GM23338 (cell line): ENCODE measurements at regions not wholly inside any gene's neighbourhood (a gene's known extent, or its start where the extent isn't known, plus 50 kb on each side); places are given as distances from the start of the nearest gene placed in this dataset.
A peak's percentile ranks its signal among the peaks of the same experiment; 100 is the strongest.

Experiments
- ATAC-seq: fragments of 200-7000 bp; cut with Tn5 transposase; 3 replicates; pipeline ENCODE4 v1.9.1; 2020
- DNase-seq: peaks from one replicate; pipeline ENCODE4 v3.0.0-alpha.2; 2015; ENCODE audit warnings: low spot score
- H2AFZ ChIP-seq: fragments of 200-600 bp; sonication (generic); 2 replicates; pipeline ENCODE4 v1.8.0; 2016; ENCODE audit warnings: antibody characterized with exemption, mild to moderate bottlenecking, moderate library complexity
- H3F3A ChIP-seq: fragments of 200-600 bp; sonication (generic); replicated peaks from 2 replicates; pipeline ENCODE4 v1.8.0; 2017; ENCODE audit warnings: antibody characterized with exemption, mixed run types, low read depth
- H3K27ac ChIP-seq: fragments of 200-600 bp; sonication (generic); 2 replicates; pipeline ENCODE4 v1.6.1; 2016; ENCODE audit warnings: low read depth
- H3K27me3 ChIP-seq: fragments of 200-600 bp; sonication (generic); 2 replicates; pipeline ENCODE4 v1.8.0; 2016; ENCODE audit warnings: mild to moderate bottlenecking, mixed run types, moderate library complexity; ENCODE audit not compliant: insufficient read depth
- H3K36me3 ChIP-seq: fragments of 200-600 bp; sonication (generic); 2 replicates; pipeline ENCODE4 v1.8.0; 2016; ENCODE audit warnings: mild to moderate bottlenecking; ENCODE audit not compliant: insufficient read depth
- H3K4me1 ChIP-seq: fragments of 200-600 bp; sonication (generic); 2 replicates; pipeline ENCODE4 v1.8.0; 2016; ENCODE audit warnings: mild to moderate bottlenecking, moderate library complexity; ENCODE audit not compliant: insufficient read depth
- H3K4me2 ChIP-seq: fragments of 200-600 bp; sonication (generic); 2 replicates; pipeline ENCODE4 v1.7.1; 2017; ENCODE audit warnings: mixed run types
- H3K4me3 ChIP-seq: fragments of 200-600 bp; sonication (generic); 2 replicates; pipeline ENCODE4 v1.6.1; 2016; ENCODE audit warnings: mixed run types
- H3K79me2 ChIP-seq: fragments of 200-600 bp; sonication (generic); replicated peaks from 2 replicates; pipeline ENCODE4 v1.8.0; 2017; ENCODE audit warnings: mild to moderate bottlenecking; ENCODE audit not compliant: insufficient read depth
- H3K9me2 ChIP-seq: fragments of 200-600 bp; sonication (generic); 2 replicates; pipeline ENCODE4 v1.8.0; 2017; ENCODE audit not compliant: insufficient read depth
- H4K20me1 ChIP-seq: fragments of 200-600 bp; sonication (generic); replicated peaks from 2 replicates; pipeline ENCODE4 v1.8.0; 2017; ENCODE audit warnings: mild to moderate bottlenecking; ENCODE audit not compliant: insufficient read depth
- H3K27ac Mint-ChIP-seq: 2 replicates; pipeline ENCODE4 v1.8.0; 2020; ENCODE audit warnings: inconsistent platforms, mild to moderate bottlenecking, moderate library complexity, mixed read lengths
- H3K27me3 Mint-ChIP-seq: 3 replicates; pipeline ENCODE4 v1.8.0; 2022; ENCODE audit warnings: low read depth, mild to moderate bottlenecking, moderate library complexity, mixed read lengths, inconsistent platforms; ENCODE audit not compliant: insufficient read depth, poor library complexity
- H3K36me3 Mint-ChIP-seq: 3 replicates; pipeline ENCODE4 v1.8.0; 2021; ENCODE audit warnings: low read depth, mild to moderate bottlenecking, inconsistent platforms, moderate library complexity, mixed read lengths
- H3K4me1 Mint-ChIP-seq: 3 replicates; pipeline ENCODE4 v1.8.0; 2020; ENCODE audit warnings: mild to moderate bottlenecking, inconsistent platforms, mixed read lengths
- H3K4me3 Mint-ChIP-seq: 3 replicates; pipeline ENCODE4 v1.8.0; 2021; ENCODE audit warnings: moderate library complexity, mild to moderate bottlenecking, inconsistent platforms, mixed read lengths
- H3K9me3 Mint-ChIP-seq: 3 replicates; pipeline ENCODE4 v1.8.0; 2020; ENCODE audit warnings: moderate library complexity, mild to moderate bottlenecking, inconsistent platforms, mixed read lengths
- CREB1 ChIP-seq: fragments of 250-450 bp; sonication (Bioruptor Pico); IDR thresholded peaks from 2 replicates; pipeline ENCODE4 v1.5.0; 2020; ENCODE audit warnings: low read depth, mild to moderate bottlenecking, moderate library complexity
- EZH2 ChIP-seq: fragments of 200-600 bp; sonication (generic); IDR thresholded peaks from one replicate; pipeline ENCODE4 v1.8.0; 2017; ENCODE audit warnings: antibody characterized with exemption, mild to moderate bottlenecking, low read depth; ENCODE audit not compliant: unreplicated experiment
- EZH2phosphoT487 ChIP-seq: fragments of 200-600 bp; sonication (generic); IDR thresholded peaks from one replicate; pipeline ENCODE4 v1.8.1; 2018; ENCODE audit warnings: antibody characterized with exemption; ENCODE audit not compliant: unreplicated experiment
- JUNB ChIP-seq: IDR thresholded peaks from one replicate; pipeline ENCODE4 v1.6.1; 2016; ENCODE audit warnings: antibody characterized with exemption; ENCODE audit not compliant: unreplicated experiment
- NANOG ChIP-seq: IDR thresholded peaks from 2 replicates; pipeline ENCODE4 v1.6.1; 2016; ENCODE audit warnings: antibody characterized with exemption, borderline replicate concordance
- POLR2AphosphoS5 ChIP-seq: IDR thresholded peaks from 2 replicates; pipeline ENCODE4 v1.6.1; 2016; ENCODE audit warnings: antibody characterized with exemption, low read depth
- STAT1 ChIP-seq: IDR thresholded peaks from one replicate; pipeline ENCODE4 v1.6.1; 2016; ENCODE audit warnings: antibody characterized with exemption; ENCODE audit not compliant: unreplicated experiment
- ZNF114 ChIP-seq: fragments of 250-450 bp; sonication (Bioruptor Pico); IDR thresholded peaks from 2 replicates; pipeline ENCODE4 v1.5.0; 2020; ENCODE audit warnings: mild to moderate bottlenecking, moderate library complexity
- ZNF331 ChIP-seq: fragments of 250-450 bp; sonication (Bioruptor Pico); IDR thresholded peaks from 2 replicates; pipeline ENCODE4 v1.5.0; 2020; ENCODE audit warnings: low read depth, mild to moderate bottlenecking, moderate library complexity
- TF ChIP-seq, protein P1 (sequence below), 2 experiments: fragments of 200-600 bp in 1 of 2; sonication (generic) in 1 of 2; conservative IDR thresholded peaks; 2 replicates each; pipeline versions ENCODE4 v1.5.1 to v1.6.1; 2016 to 2017; ENCODE audit warnings: antibody characterized with exemption in 2 of 2, low read depth in 2 of 2, mild to moderate bottlenecking in 2 of 2, moderate library complexity in 1 of 2
- TF ChIP-seq, protein P2 (sequence below): IDR thresholded peaks from 2 replicates; pipeline ENCODE4 v1.6.1; 2016; ENCODE audit warnings: antibody characterized with exemption
- TF ChIP-seq, protein P3 (sequence below): IDR thresholded peaks from one replicate; pipeline ENCODE4 v1.6.1; 2018; ENCODE audit warnings: antibody characterized with exemption; ENCODE audit not compliant: unreplicated experiment

DNA sequence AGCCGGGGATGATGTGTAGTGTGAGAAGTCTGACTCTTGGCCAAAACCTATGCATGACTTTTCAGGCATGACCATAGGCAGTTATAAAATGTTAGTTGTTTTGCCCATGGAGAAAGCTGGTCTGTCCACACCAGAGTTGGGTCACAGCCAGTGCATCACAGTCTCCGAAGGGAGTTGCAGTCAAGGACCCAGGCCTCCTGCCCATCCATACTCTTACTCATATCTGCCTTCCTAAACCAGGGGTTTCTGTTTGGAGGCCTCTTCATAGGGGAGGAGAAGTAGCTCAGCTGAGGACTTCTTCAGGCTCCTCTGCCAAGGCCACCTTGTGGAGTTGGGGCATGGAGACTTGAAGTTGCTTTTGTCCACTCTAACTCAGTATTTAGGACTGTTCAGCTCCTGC is 1008.3 kb downstream of the PCDH18 start (continued):
- no peak for TF ChIP-seq EZH2phosphoT487
- TF ChIP-seq CREB1 (CRISPR knock-in tag) = no peak

DNA sequence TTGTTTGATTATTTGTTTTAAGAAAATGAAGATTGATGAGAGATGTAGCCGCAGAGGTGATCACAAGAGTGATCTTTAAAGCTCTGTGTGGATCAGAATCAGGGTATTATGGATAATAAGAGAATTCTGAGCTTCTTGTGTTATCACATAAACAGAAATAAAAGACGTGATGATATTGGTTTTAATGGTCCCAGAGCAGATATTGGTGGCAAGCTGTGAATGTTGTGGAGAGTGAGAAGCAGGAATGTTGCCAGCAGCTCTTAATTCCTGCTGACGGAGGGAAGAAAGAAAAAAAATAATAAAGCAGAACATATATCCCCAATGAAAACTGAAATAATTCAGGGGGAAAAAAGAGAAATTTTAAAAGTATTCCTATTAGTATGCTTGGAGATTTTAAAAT is 1015.9 kb downstream of the PCDH18 start:
- Mint-ChIP-seq H3K36me3 (peaks cover 32% of the 10 kb centered on the region), H3K27ac (no peak overlapping the region), H3K9me3 (peaks cover 32% of the 10 kb centered on the region), H3K4me1 (peaks cover 9% of the 10 kb centered on the region), H3K27me3 (no peaks in the 10 kb centered on the region), H3K4me3 (no peak overlapping the region)
- Histone ChIP-seq H3K9me2 (no peaks in the 10 kb centered on the region), H3K4me3 (no peak overlapping the region), H3K4me2 (no peak overlapping the region), H3K36me3 (peaks cover 6% of the 10 kb centered on the region), H2AFZ (no peak overlapping the region), H3F3A (no peaks in the 10 kb centered on the region), H3K27me3 (no peaks in the 10 kb centered on the region), H4K20me1 (no peaks in the 10 kb centered on the region), H3K27ac (no peak overlapping the region), H3K79me2 (no peaks in the 10 kb centered on the region), H3K4me1 (peaks cover 18% of the 10 kb centered on the region; the same call in 1 of the 2 replicates)
- TF ChIP-seq ZNF114 (no peak), CREB1 (CRISPR knock-in tag) (no peak), EZH2 (no peak)
- DNase-seq = no peak
- no peak for ATAC-seq

DNA sequence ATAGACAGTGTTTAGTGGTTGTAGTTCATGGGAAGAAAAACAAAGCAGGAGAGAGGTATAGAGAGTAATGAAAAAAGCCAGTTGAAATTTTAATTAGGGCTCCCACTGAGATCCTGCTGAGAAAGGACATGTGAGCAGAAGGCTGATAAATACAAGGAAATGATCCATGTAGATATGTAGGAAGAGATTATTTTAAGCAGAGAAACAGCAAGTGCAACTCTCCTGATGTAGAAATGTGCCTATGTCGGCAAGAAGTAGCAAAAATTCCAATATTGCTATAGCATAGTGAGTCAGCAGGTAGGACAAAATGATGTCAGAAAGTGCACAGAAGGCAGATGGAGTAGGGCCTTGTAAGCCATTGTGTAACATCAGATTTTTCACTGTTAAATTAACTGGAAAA is 1027.3 kb downstream of the PCDH18 start:
- Mint-ChIP-seq H3K27me3 (no peaks in the 10 kb centered on the region), H3K36me3 (peaks cover 6% of the 10 kb centered on the region; the same call in 2 of the 3 replicates), H3K4me3 (no peak overlapping the region), H3K27ac (peak overlapping the region; percentile 61), H3K4me1 (peaks cover 16% of the 10 kb centered on the region), H3K9me3 (no peaks in the 10 kb centered on the region)
- Histone ChIP-seq H3K36me3 (no peaks in the 10 kb centered on the region; the same call in 1 of the 2 replicates), H3K79me2 (no peaks in the 10 kb centered on the region), H3K4me2 (peak overlapping the region; percentile 56), H4K20me1 (no peaks in the 10 kb centered on the region), H3K4me1 (peaks cover 12% of the 10 kb centered on the region), H3K27ac (peak overlapping the region; percentile 32; the same call in 1 of the 2 replicates), H2AFZ (peak overlapping the region; percentile 16; the same call in 1 of the 2 replicates), H3F3A (no peaks in the 10 kb centered on the region), H3K4me3 (no peak overlapping the region), H3K27me3 (no peaks in the 10 kb centered on the region), H3K9me2 (no peaks in the 10 kb centered on the region)
- peak; percentile 39; the same call in 2 of the 3 replicates for ATAC-seq
- no peak for DNase-seq
- TF ChIP-seq POLR2AphosphoS5 = no peak
- no peak for TF ChIP-seq STAT1
- peak; percentile 25; the same call in 1 of the 2 replicates for TF ChIP-seq NANOG

DNA sequence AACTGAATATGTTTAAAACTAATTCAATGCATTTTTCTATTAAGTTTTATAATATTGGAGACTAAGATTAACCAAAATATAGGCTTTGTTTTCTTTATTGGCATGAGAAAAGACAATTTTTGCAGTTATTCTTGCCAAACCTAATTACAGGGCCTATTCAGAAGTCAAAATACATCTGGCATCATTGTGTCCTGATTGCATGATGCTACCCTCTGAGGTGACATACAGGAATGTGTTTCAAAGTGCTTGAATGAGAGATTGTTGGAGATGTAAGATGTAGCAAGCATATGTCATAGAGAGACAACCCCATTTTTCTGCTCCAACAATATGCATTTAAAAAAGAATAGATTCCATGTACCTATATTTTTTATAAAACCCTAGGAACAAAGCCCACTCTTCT is 1036.4 kb downstream of the PCDH18 start:
- no peak for DNase-seq
- no peak overlapping the region for H3K27ac Mint-ChIP-seq
- Histone ChIP-seq H3K36me3 (no peaks in the 10 kb centered on the region), H3K4me3 (no peak overlapping the region), H3K27me3 (no peaks in the 10 kb centered on the region), H2AFZ (no peak overlapping the region), H3K79me2 (no peaks in the 10 kb centered on the region), H3F3A (no peaks in the 10 kb centered on the region), H4K20me1 (no peaks in the 10 kb centered on the region), H3K27ac (no peak overlapping the region), H3K4me1 (no peaks in the 10 kb centered on the region), H3K9me2 (no peaks in the 10 kb centered on the region), H3K4me2 (no peak overlapping the region)
- peaks cover 2% of the 10 kb centered on the region for H3K27me3 Mint-ChIP-seq
- H3K36me3 Mint-ChIP-seq = no peaks in the 10 kb centered on the region
- no peaks in the 10 kb centered on the region for H3K9me3 Mint-ChIP-seq
- ATAC-seq = no peak
- H3K4me3 Mint-ChIP-seq = no peak overlapping the region
- H3K4me1 Mint-ChIP-seq = peaks cover 3% of the 10 kb centered on the region; the same call in 2 of the 3 replicates
- TF ChIP-seq, protein P1, sequence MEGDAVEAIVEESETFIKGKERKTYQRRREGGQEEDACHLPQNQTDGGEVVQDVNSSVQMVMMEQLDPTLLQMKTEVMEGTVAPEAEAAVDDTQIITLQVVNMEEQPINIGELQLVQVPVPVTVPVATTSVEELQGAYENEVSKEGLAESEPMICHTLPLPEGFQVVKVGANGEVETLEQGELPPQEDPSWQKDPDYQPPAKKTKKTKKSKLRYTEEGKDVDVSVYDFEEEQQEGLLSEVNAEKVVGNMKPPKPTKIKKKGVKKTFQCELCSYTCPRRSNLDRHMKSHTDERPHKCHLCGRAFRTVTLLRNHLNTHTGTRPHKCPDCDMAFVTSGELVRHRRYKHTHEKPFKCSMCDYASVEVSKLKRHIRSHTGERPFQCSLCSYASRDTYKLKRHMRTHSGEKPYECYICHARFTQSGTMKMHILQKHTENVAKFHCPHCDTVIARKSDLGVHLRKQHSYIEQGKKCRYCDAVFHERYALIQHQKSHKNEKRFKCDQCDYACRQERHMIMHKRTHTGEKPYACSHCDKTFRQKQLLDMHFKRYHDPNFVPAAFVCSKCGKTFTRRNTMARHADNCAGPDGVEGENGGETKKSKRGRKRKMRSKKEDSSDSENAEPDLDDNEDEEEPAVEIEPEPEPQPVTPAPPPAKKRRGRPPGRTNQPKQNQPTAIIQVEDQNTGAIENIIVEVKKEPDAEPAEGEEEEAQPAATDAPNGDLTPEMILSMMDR (conservative IDR thresholded peaks at IDR 0.05; ENCODE audit: low read depth in 2 of 2) = no peak
- TF ChIP-seq STAT1 (no peak), EZH2 (no peak), NANOG (no peak), ZNF114 (no peak), ZNF331 (CRISPR knock-in tag) (no peak), JUNB (no peak), EZH2phosphoT487 (no peak)
- TF ChIP-seq, protein P2, sequence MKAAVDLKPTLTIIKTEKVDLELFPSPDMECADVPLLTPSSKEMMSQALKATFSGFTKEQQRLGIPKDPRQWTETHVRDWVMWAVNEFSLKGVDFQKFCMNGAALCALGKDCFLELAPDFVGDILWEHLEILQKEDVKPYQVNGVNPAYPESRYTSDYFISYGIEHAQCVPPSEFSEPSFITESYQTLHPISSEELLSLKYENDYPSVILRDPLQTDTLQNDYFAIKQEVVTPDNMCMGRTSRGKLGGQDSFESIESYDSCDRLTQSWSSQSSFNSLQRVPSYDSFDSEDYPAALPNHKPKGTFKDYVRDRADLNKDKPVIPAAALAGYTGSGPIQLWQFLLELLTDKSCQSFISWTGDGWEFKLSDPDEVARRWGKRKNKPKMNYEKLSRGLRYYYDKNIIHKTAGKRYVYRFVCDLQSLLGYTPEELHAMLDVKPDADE = no peak
- TF ChIP-seq, protein P3, sequence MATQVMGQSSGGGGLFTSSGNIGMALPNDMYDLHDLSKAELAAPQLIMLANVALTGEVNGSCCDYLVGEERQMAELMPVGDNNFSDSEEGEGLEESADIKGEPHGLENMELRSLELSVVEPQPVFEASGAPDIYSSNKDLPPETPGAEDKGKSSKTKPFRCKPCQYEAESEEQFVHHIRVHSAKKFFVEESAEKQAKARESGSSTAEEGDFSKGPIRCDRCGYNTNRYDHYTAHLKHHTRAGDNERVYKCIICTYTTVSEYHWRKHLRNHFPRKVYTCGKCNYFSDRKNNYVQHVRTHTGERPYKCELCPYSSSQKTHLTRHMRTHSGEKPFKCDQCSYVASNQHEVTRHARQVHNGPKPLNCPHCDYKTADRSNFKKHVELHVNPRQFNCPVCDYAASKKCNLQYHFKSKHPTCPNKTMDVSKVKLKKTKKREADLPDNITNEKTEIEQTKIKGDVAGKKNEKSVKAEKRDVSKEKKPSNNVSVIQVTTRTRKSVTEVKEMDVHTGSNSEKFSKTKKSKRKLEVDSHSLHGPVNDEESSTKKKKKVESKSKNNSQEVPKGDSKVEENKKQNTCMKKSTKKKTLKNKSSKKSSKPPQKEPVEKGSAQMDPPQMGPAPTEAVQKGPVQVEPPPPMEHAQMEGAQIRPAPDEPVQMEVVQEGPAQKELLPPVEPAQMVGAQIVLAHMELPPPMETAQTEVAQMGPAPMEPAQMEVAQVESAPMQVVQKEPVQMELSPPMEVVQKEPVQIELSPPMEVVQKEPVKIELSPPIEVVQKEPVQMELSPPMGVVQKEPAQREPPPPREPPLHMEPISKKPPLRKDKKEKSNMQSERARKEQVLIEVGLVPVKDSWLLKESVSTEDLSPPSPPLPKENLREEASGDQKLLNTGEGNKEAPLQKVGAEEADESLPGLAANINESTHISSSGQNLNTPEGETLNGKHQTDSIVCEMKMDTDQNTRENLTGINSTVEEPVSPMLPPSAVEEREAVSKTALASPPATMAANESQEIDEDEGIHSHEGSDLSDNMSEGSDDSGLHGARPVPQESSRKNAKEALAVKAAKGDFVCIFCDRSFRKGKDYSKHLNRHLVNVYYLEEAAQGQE = no peak
